Activated T-helper 2 cell treated with anti-CD3 and anti-CD28 coated beads, Interferon-gamma antibody, Interleukin-2, Interleukin-4, amounts not matched to agents 10 μg/mL and 5 μg/mL and 100 μg/mL, durations not matched to agents 14 hours and 24 hours and 36 hours (primary cell): ENCODE measurements at regions not wholly inside any gene's neighbourhood (a gene's known extent, or its start where the extent isn't known, plus 50 kb on each side); places are given as distances from the start of the nearest gene placed in this dataset.
"Not testable (repeated sequence)": the region's sequence is repeated elsewhere in the genome, so short reads cannot be mapped to it uniquely, and the experiment has no call there.

ENCODE experiments used
- DNase-seq: peaks from one replicate; pipeline ENCODE4 v3.0.0; 2021; ENCODE audit warnings: low spot score
- H3K27ac Mint-ChIP-seq: one replicate; pipeline ENCODE4 v1.8.0; 2021; ENCODE audit warnings: mixed read lengths
- H3K27me3 Mint-ChIP-seq: one replicate; pipeline ENCODE4 v1.8.0; 2021; ENCODE audit warnings: low read depth, mixed read lengths
- H3K36me3 Mint-ChIP-seq: one replicate; pipeline ENCODE4 v1.8.0; 2021; ENCODE audit warnings: low read depth, mixed read lengths
- H3K4me1 Mint-ChIP-seq: one replicate; pipeline ENCODE4 v1.8.0; 2021; ENCODE audit warnings: low read depth, mixed read lengths
- H3K4me3 Mint-ChIP-seq: one replicate; pipeline ENCODE4 v1.8.0; 2021; ENCODE audit warnings: low read depth, mild to moderate bottlenecking, moderate library complexity, mixed read lengths
- H3K9me3 Mint-ChIP-seq: one replicate; pipeline ENCODE4 v1.8.0; 2021; ENCODE audit warnings: mixed read lengths
- intact Hi-C: fragments of 100-400 bp; cut with micrococcal nuclease; formaldehyde crosslinking; loops from one replicate; pipeline ENCODE4 v1.15.1; 2023

GRCh38 chr10:33968983-33969382 lies 634.5 kb upstream of the NRP1 start:
- no peak overlapping the region for H3K4me3 Mint-ChIP-seq
- DNase-seq = no peak
- intact Hi-C loops = no loop called here
- H3K27ac Mint-ChIP-seq = no peak overlapping the region
- H3K27me3 Mint-ChIP-seq = no peaks in the 10 kb centered on the region
- no peaks in the 10 kb centered on the region for H3K9me3 Mint-ChIP-seq
- no peaks in the 10 kb centered on the region for H3K4me1 Mint-ChIP-seq
- no peaks in the 10 kb centered on the region for H3K36me3 Mint-ChIP-seq

DNA sequence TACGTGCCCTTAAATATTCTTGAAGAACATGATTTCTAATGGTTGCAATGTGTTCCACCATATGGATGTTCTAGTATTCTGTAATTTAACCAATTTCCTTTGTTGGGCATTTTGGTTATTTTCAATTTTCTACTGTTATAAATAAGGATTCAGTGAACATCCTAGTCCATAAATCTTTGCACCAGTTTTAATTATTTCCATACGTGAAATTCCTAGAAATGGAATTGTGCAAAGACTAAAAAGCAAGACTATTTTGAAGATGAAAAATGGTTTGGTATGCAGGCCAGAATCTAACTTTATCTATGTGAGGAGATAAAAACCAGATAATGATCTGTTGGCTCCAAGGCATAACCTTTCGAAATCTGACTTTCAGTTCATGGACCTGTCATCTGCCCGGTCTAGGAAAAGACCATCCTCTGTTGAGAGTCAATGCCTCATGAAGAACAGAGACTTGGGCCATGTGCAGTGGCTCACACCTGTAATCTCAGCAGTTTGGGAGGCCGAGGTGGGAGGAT lies 633.2 kb upstream of the NRP1 start:
- H3K4me1 Mint-ChIP-seq = no peaks in the 10 kb centered on the region
- no peak overlapping the region for H3K27ac Mint-ChIP-seq
- no peaks in the 10 kb centered on the region for H3K27me3 Mint-ChIP-seq
- H3K4me3 Mint-ChIP-seq = no peak overlapping the region
- H3K9me3 Mint-ChIP-seq = no peaks in the 10 kb centered on the region
- intact Hi-C loops = no loop called here
- no peaks in the 10 kb centered on the region for H3K36me3 Mint-ChIP-seq
- no peak for DNase-seq

DNA sequence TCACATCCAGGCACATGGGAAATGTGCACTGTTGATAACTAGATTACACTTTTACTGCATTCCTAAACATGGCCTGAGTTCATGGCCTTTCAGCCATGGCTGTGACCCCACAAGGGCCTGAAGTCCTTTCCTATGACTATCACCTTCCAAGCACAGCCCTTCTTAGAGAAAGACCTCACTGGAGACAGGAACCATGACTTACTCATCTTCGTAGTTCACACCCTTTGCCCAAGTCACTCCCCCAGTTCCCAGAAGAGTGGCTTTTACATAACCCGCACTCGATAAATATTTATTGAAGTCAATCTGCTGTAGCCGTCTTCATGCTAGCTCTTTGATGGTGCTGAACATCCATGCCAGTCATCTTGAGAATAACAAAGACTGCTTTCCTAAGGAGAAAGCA lies 632.5 kb upstream of the NRP1 start:
- Mint-ChIP-seq H3K27me3 (no peaks in the 10 kb centered on the region), H3K4me3 (no peak overlapping the region), H3K4me1 (no peaks in the 10 kb centered on the region), H3K9me3 (no peaks in the 10 kb centered on the region), H3K27ac (no peak overlapping the region), H3K36me3 (no peaks in the 10 kb centered on the region)
- DNase-seq = no peak
- intact Hi-C loops = no loop called here

DNA sequence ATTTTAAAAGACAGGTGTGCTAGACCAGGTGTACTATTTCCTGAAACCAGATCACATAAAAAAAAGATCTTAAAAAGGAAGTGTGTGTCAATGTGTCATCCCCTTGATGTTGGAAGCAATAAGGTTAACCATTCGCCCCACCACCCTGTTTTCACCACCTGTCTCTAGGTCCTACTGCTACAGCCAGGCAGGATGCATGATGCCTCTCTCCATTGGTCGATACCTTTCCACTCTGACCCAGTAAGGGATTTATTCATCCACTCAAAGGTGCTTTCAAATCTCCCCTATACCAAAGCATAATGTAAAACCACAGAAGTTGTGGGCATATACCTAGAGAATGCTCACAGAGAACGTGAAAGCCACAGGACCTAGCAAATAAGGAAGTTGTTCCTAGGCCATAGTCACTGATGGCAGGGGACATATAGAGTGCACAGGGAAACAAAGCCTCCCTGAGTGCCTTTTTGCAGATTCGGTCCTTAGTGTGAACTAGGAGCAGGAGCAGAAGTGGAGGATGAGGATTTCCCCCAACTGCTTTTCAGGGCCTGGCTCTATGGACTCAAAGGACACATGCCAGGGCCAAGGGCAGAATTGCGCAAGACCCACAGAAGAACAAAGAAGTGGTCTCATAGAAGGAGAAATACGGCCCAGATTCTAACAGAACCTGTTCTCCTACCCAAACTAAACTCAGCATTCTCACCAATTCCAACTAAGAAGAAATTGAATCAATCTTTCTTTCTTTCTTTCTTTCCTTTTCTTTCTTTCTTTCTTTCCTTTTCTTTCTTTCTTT lies 631.5 kb upstream of the NRP1 start:
- Mint-ChIP-seq H3K27ac (no peak overlapping the region), H3K36me3 (no peaks in the 10 kb centered on the region), H3K4me1 (no peaks in the 10 kb centered on the region), H3K27me3 (no peaks in the 10 kb centered on the region), H3K9me3 (no peaks in the 10 kb centered on the region), H3K4me3 (no peak overlapping the region)
- intact Hi-C loops = no loop called here
- DNase-seq = no peak

DNA sequence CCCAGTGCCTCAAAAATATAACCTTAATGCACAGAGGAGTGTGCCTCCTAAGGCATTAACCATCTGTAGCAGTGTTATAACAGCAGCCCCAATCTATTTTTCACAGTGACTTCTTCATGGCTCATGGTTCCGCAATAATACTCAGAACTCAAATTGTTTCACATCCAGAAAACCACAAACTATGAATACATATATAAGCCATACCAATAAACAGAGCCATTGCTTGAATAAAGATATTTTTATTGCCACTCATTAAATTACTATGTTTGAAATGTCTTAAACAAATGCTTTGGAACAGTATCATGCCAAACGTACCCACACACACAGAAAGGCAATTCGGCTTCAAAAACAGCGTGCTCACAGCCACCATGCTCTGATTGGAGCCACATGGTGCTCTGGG lies 629.3 kb upstream of the NRP1 start:
- no peak for DNase-seq
- H3K9me3 Mint-ChIP-seq = no peaks in the 10 kb centered on the region
- intact Hi-C loops = no loop called here

DNA sequence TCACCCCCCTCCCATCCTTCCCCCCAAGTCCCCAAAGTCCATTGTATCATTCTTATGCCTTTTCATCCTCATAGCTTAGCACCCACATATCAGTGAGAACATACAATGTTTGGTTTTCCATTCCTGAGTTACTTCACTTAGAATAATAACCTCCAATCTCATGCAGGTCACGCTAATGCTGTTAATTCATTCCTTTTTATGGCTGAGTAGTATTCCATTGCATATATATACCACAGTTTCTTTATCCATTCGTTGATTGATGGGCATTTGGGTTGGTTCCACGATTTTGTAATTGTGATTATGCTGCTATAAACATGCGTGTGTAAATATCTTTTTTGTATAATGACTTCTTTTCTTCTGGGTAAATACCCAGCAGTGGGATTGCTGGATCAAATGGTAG lies 621.9 kb upstream of the NRP1 start:
- H3K27ac Mint-ChIP-seq, H3K36me3 Mint-ChIP-seq, H3K9me3 Mint-ChIP-seq, DNase-seq, H3K4me3 Mint-ChIP-seq, H3K4me1 Mint-ChIP-seq, H3K27me3 Mint-ChIP-seq, intact Hi-C loops: not testable (repeated sequence)

More for the DNA sequence above, 629.3 kb upstream of the NRP1 start:
- H3K36me3 Mint-ChIP-seq = no peaks in the 10 kb centered on the region
- H3K4me1 Mint-ChIP-seq = no peaks in the 10 kb centered on the region
- no peak overlapping the region for H3K4me3 Mint-ChIP-seq
- no peaks in the 10 kb centered on the region for H3K27me3 Mint-ChIP-seq
- H3K27ac Mint-ChIP-seq = no peak overlapping the region

GRCh38 chr10:33955676-33956075 lies 621.2 kb upstream of the NRP1 start:
- intact Hi-C loops = no loop called here
- Mint-ChIP-seq H3K4me3 (no peak overlapping the region), H3K27me3 (no peaks in the 10 kb centered on the region), H3K27ac (no peak overlapping the region), H3K4me1 (no peaks in the 10 kb centered on the region), H3K36me3 (no peaks in the 10 kb centered on the region), H3K9me3 (no peaks in the 10 kb centered on the region)
- no peak for DNase-seq

DNA sequence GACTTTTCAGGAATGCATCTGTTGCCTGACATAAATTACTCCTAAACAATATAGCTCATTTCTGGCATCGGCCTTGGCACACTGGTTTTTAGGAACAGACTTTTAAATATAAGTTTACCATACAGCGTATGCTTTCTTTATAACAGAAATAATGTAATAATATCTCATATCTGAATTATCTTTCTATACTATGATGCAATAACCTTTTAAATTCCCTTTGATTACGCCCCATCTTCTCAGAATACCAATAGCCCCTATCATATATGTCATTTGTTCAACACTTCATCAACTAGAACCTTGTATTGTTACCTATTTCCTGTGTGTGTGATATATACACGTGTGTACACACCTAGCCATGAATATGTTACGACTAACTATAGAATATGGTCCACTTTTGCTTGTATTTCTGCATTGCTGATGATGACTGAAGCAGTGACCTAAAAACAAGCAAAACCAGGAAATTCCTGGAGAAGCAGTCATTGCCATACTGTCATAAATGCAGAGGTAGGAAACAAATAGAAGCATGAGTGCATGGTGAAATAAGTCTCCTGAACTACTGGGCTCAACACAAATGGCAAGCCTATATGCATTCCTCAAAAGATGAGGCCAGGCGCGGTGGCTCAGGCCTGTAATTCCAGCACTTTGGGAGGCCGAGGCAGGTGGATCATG lies 618.4 kb upstream of the NRP1 start:
- Mint-ChIP-seq H3K36me3 (no peaks in the 10 kb centered on the region), H3K9me3 (no peaks in the 10 kb centered on the region), H3K4me3 (no peak overlapping the region), H3K27ac (no peak overlapping the region), H3K4me1 (no peaks in the 10 kb centered on the region), H3K27me3 (no peaks in the 10 kb centered on the region)
- intact Hi-C loops = no loop called here
- DNase-seq = no peak

GRCh38 chr10:33950206-33950605 lies 615.7 kb upstream of the NRP1 start:
- no peak for DNase-seq
- no peaks in the 10 kb centered on the region for H3K9me3 Mint-ChIP-seq
- H3K27me3 Mint-ChIP-seq = no peaks in the 10 kb centered on the region
- H3K27ac Mint-ChIP-seq = no peak overlapping the region
- intact Hi-C loops = no loop called here
- H3K4me1 Mint-ChIP-seq = no peaks in the 10 kb centered on the region
- no peaks in the 10 kb centered on the region for H3K36me3 Mint-ChIP-seq
- no peak overlapping the region for H3K4me3 Mint-ChIP-seq

- Mint-ChIP-seq H3K4me1 (no peaks in the 10 kb centered on the region), H3K27me3 (no peaks in the 10 kb centered on the region), H3K4me3 (no peak overlapping the region)
These were observed 613.1 kb upstream of the NRP1 start for GRCh38 chr10:33947544-33947943.

GRCh38 chr10:33945051-33945450 lies 610.6 kb upstream of the NRP1 start:
- no peak overlapping the region for H3K4me3 Mint-ChIP-seq
- no peak for DNase-seq
- no peak overlapping the region for H3K27ac Mint-ChIP-seq
- H3K27me3 Mint-ChIP-seq = no peaks in the 10 kb centered on the region
- no peaks in the 10 kb centered on the region for H3K9me3 Mint-ChIP-seq
- H3K36me3 Mint-ChIP-seq = no peaks in the 10 kb centered on the region
- H3K4me1 Mint-ChIP-seq = no peaks in the 10 kb centered on the region
- intact Hi-C loops = no loop called here

More at GRCh38 chr10:33947544-33947943, 613.1 kb upstream of the NRP1 start:
- DNase-seq = no peak
- intact Hi-C loops = no loop called here
- no peak overlapping the region for H3K27ac Mint-ChIP-seq
- H3K9me3 Mint-ChIP-seq = no peaks in the 10 kb centered on the region
- H3K36me3 Mint-ChIP-seq = no peaks in the 10 kb centered on the region

DNA sequence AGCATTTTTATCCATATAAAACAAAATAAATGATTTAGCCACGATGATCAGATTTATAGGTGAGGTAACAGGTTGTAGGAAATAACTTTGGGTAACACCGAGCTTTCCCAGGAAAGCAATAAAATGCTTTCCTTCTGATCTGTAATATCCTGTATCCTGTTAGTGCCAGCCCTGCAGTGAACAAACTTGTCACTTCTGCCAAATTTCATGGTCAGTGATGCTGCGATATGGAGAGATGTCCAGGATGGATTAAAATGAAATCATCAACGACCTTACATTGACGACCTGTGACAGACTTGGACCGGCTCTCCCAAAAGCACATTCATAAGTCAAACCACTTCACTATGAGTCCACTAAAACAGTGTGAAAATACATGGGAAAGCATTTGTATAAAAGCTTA lies 608.0 kb upstream of the NRP1 start:
- Mint-ChIP-seq H3K4me3 (no peak overlapping the region), H3K9me3 (no peaks in the 10 kb centered on the region), H3K27ac (no peak overlapping the region), H3K36me3 (no peaks in the 10 kb centered on the region), H3K4me1 (no peaks in the 10 kb centered on the region), H3K27me3 (no peaks in the 10 kb centered on the region)
- intact Hi-C loops = no loop called here
- DNase-seq = no peak

GRCh38 chr10:33939892-33940291 lies 605.4 kb upstream of the NRP1 start:
- Mint-ChIP-seq H3K4me3 (no peak overlapping the region), H3K4me1 (no peaks in the 10 kb centered on the region), H3K27ac (no peak overlapping the region), H3K9me3 (no peaks in the 10 kb centered on the region), H3K27me3 (no peaks in the 10 kb centered on the region), H3K36me3 (no peaks in the 10 kb centered on the region)
- no peak for DNase-seq
- intact Hi-C loops = no loop called here
